GM19328 (cell line): ENCODE measurements at regions not wholly inside any gene's neighbourhood (a gene's known extent, or its start where the extent isn't known, plus 50 kb on each side); places are given as distances from the start of the nearest gene placed in this dataset.
A peak's percentile ranks its signal among the peaks of the same experiment; 100 is the strongest.
"Not testable (repeated sequence)": the region's sequence is repeated elsewhere in the genome, so short reads cannot be mapped to it uniquely, and the experiment has no call there.

ENCODE experiments used
- ATAC-seq: cut with Tn5 transposase; IDR thresholded peaks from one replicate; pipeline ENCODE4 v1.9.1; 2021; ENCODE audit warnings: mild to moderate bottlenecking, moderate library complexity; ENCODE audit not compliant: unreplicated experiment

DNA sequence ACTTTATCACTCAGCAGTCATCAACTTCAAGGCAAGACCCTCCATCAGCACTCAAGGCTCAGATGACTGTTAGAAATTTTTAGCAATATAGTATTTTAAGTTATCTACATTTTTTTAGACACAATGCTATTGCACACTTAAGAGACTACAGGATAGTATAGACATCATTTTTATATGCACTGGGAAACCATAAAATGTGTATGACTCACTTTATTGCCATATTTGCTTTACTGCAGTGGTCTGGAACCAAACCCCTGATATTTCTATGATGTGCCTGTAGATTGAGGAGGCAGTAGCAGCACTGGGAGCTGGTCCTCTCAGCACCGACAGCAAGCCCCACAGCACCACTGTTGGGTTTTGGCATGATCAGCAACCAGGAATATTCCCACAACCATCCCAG is 264.8 kb upstream of the HNRNPA3 start:
- ATAC-seq: no peak

DNA sequence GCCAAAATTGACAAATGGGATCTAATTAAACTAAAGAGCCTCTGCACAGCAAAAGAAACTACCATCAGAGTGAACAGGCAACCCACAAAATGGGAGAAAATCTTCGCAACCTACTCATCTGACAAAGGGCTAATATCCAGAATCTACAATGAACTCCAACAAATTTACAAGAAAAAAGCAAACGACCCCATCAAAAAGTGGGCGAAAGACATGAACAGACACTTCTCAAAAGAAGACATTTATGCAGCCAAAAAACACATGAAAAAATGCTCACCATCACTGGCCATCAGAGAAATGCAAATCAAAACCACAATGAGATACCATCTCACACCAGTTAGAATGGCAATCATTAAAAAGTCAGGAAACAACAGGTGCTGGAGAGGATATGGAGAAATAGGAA is 261.4 kb upstream of the HNRNPA3 start:
- ATAC-seq: not testable (repeated sequence)

DNA sequence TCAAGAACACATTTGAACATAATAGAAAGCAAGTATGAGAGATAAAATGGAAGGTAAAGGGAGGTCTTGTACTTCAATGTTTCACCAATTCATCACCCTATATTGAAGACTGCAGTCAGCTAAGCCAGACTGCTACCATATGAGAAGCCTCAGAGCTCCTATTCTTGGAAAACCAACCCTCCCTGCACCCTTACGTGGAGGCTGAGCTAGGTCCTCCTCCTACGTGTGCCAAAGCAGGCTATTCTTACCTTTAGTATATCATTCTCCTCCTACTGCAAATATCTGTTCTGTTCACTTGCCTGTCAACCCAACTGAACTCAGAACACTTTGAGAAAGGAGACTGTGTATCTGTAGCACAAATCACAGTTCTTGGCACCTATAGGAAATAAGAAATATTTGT is 255.8 kb upstream of the HNRNPA3 start:
- no peak for ATAC-seq

DNA sequence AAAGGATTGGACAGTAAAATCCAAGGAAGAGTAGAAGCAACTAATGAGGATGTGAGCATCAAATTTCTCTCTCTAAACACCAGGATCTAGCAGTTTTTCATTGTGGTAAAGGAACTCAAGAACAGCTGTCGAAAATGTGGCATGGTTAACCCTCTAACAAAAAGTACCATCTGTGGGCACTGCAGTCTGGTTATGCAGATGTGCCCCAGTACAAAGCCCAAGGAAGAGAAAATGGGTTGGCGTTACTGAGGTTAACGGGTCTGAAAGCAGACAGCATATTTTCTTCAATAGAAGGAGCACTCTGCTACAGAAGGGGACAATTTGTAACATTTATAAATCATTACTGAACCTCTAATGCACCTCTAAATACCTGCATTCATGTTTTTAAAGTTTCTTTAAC is 253.0 kb upstream of the HNRNPA3 start:
- ATAC-seq: no peak

DNA sequence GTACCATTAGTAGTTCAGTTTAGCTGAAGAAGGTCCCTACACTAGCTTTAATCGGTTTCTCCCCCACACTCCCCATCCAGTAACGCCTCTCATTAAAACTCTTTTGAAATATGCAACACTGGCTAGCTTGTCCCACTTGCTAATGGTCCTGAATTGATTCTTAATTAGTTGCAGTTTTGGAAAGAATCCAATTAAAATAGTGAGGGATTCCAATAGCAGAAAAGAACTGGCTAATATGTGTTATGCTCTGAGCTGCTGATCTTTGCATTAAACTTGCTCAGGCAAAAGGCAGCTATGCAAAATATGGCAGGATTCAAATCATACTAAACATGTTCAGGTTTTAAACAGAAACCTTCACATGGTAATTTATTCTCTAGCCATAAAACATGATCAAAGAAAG is 252.5 kb upstream of the HNRNPA3 start:
- no peak for ATAC-seq

DNA sequence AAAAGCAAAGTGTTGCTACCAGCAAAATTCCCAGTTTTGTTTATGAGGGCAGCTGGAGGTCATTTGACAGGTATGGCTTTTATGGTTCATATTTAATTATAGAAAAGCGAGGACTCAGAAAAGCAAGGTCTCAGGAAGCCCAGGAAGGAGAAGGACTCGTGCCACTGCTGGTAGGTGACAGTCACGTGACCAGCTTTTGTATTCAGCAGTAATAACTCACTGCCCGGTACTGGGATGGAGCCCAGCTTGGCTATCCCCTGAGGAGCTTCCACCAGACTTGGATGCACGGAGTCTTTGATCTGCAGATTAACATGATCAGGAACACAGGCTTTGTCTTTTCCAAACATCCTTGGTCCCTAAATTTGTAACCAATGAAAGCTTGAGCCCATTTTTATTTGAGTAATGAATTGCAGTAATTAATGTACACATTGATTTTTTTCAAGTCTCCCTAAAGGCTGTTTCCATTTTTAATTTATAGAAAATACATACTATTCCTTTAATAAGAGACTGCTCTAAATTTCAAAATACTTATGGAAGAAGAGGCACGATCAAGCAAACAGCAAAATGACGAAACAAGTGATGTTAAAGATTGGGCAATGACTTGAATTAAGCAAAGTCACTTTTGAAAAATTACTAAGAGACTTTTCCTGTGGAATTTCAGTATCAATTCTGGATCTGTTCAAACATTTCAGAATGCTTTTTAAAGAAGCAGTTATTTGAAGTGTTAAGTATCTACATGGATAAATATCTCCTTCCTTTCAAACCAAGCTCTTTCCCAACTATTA is 251.7 kb upstream of the HNRNPA3 start:
- ATAC-seq: no peak

DNA sequence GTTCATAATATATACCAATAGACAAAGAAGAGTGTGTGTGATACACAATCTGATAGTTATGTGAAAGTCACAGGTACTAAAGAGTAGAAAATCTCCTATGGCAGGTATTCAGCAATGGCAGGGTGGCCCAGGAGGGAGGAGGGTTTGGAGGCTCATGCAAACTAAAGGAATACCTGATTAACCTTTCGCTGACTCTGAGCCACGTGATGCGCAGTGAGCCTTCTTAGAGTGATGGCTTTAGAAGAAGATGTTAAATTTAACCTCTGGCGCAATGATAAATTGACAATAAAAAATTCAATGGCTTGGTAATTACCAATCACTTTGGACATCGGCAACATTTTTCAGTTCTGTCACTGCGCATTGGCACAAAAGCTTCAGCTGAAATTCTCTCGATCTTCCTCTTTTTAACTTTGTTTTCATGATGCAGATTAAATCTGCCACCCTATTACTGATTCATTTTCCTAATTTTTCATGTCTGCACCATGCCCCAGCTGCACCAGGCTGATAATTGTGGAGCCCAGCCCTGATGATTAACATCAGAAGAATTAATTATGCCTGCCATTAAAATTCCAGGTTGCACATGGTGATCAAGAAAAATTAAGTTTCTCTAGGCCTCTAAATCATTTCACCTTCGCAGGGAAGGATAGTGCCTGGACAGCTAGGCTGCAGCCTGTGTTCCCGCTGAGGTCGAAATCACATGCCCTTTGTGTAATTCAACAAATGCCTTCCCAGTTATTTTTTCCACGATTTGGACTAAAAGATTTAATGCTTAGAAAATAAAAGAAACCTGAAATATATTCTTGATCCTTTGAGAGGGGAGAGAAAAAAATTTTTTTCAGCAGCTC is 250.6 kb upstream of the HNRNPA3 start:
- ATAC-seq: no peak

DNA sequence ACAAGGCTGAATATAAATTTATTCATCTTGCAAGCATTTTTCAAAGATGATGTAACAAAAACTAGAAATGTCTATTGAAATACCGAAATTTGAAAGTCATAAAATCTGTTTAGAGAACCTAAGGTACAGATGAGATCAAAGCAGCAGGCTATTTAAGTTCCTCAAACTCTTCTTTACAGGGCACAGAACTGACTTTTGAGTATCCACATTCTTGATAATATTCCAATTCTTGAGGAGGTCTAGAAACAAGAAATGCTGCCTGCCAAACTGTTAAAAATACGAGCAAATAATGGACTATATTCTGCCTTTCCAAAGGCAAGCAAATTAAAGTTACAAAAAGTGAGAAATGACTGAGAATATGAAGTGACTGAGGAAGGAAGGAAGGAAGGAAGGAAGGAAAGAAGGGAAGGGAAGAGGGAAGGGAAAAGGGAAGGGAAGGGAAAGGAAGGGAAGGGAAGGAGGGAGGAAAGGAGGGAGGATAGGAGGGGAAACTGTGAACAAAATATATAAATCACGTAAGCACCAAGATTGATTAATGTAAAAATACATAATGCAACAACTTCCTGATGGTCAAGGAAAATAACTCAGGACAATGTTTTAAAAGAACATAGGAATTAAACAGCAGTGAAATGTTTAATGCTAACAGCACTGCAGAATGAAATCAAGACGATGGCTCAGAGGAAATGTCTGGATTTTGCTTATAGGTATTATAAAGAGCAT is 248.9 kb upstream of the HNRNPA3 start:
- no peak for ATAC-seq

DNA sequence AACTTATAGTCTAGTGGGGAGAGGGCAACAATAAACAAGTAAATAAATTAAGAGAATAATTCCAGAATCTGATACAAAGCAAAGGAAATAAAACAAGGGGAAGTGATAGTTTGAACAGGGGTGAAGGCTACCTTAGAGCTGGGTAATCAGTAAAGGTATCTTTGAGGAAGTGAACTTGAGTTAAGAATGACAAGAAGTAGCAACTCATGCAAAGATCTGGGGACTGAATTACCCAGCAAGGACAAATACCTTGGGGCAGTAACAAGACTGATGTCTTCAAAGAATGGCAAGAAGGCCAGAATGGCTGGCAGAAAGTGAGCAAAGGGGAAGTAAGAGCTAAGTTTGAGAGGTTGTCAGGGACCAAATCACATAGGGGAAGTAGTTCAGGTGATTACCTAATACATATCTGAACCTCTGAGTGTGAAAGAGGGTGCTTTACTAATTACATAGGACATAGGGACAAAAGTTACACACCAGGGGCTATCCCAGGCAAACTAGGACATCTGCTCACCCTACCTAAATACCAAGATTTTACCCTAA is 244.6 kb upstream of the HNRNPA3 start:
- no peak for ATAC-seq

DNA sequence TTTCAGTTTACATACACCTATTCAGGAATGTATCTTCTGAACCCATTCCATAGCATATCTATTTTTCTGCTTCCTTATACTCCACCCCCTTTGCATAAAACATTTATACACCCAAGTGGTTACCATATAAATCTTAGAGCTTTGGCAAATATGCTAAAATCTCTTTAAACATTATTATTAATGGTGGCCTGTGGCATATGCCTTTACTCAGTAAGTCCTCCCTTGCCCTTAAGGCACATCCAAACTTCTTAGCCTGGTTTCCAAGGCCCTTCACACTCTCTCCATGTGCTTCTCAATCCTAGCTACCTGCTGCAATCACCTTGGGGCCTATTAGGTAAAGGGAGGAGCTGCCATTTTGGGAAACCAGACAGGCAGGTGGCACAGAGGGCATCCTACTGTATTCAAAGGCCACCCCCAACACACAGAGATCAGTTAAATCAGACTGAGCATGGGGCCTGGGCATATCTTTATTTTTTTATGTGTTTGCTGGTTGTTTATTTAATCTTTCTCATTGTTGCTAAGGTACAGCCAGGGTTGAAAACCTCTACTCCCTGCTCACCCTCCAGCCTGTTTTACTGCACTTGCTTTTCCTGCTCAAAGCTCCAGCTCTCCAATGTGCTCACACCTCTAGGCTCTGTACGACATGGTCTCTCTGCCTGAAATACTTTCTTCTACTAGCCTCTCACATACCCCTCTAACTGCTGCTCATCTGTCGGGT is 242.8 kb upstream of the HNRNPA3 start:
- no peak for ATAC-seq

DNA sequence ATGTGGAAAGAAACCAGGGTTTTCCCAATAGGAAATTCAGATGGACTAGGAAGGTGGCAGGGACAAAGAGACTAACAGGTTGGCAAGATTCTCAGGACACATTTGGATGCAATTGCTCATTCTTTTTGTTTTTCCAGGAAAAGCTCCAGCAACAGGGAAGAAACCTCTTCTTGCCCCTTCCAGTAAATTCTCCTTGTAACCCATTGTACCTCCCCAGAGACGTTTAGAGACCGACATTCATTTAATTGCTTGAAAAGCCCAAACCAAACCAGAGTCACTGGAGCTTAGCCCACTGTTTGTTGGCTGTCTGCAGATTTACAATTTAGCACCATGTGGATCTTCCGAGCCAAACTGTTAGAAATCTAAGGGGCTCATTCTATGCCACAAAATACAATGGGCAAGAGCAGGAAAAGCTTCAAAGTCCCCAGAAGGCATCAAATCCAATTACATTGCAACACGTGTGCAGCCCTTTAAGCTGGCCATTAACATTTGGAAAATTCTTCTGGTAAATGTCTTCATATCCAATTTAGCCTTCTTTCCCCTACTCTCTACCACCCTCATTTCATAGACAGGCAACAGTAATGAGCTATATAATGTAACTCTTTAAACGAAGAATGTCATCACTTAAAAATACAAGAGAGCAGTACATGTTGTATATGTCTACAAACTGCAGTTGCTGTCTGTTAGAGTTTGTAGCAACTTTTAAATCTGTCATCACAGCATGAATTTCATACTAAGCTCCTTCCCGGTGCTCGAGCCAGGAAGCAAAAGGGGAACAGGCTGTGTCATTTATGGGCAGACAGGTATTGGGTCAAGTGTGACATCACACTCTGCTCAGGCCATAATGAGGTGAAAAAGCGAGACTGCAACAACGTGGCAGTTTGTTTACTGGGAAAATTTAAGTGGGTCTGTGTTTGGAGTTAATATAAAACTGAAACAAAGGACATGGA is 235.6 kb upstream of the HNRNPA3 start:
- ATAC-seq: no peak

DNA sequence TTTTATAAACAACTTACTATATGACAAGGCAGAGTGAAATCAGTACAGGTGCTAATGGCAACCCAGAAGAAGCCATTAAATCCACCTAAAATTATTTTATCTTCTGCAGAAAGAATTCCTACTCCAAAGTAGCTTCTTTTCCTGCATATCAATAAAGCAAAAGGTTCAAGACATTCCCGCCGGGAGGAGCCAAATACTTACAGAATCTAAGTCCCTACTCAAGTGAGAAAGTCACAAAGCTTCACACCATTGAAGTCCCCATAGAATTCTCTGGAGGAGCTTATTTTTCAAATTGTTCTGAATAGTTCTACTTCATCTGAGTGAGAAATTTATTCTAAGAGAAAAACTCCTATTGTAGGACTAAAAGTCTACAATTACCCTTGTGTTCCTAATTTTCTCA is 233.7 kb upstream of the HNRNPA3 start:
- ATAC-seq: no peak

DNA sequence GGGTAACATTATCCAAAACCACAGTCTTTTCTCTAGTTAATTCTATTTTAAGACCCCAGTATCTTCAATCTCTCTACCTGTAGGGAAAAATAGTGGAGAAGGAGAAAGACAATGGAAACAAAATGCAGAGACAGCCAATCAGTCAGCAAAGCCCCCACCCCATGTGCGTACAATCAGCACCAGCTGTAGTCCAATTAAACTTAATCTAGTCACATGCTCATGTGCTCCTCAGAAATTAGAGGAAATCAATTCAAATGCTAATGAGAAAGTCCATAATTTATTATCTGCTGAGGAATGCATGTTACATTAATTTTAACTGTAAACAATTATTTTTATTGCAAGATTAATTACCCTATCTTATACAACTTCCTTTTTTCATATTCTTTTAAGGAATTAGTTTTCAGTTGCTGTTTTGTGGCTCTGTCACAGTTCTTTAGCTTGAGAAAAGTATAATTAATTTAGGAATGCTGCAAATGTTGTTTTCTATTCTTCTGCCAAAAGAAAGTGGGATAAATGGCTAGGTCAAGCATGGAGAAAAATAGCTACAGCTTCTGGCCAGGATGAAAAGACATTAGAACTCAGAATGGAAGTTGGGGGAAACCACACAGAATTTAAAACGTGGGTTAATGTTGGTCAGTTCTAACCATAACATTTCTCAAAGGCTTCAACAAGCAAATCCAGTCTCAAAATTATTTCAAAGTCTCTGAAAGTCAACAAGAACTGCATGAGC is 232.4 kb upstream of the HNRNPA3 start:
- ATAC-seq: no peak

DNA sequence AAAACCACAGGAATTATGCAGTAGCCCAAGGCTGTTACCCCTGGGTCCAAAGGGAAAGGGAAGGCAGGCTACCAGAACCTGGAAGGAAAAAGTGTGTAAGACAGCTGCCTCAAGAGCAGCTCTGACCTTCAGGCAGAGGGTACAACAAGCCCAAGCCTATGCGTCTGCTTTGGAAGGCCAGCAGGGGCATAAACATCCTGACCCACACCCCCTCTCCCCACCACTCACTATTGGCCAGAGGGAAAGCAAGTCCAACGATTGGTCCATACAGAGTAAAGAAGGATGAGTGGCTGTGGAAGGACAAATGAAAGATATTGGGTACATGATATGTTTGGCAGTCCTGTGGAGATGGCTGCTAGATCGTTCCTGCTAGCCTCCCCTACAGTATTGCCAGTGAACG is 227.6 kb upstream of the HNRNPA3 start:
- no peak for ATAC-seq

DNA sequence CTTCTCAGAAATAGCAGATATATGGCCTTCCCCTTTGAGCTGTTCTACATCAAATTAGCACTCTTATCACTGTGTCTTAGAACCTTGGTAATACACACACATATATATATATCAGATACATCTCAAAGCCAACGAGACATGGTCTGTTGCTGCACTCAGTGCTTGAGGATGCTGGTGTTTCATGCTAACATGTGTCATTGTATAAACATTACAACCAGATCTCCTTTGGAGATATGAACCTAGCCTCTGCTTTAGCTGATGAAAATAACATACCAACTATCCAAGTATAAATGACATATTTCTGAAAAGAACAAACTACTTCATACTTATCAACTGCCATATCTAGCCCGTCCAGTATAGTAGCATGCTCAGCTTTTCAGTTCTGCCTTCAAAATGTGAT is 226.7 kb upstream of the HNRNPA3 start:
- no peak for ATAC-seq

DNA sequence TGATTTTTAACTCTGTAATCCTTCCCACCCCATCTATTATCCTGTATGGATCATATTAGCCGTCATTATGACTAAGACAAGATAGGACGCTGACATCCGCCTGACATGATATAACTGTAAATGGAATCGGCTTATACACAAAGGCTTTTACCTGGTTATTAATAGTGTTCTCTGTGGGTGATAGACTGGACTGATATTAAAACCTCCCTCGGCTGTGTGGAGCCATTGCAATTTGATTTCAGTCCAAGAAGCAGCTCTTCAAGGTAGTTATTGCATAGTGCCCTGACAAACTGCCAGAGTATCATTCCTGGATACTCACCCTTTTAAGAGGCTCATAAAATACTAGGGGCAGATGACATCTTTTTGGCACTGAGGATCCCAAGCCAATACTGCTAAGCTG is 226.1 kb upstream of the HNRNPA3 start:
- no peak for ATAC-seq

DNA sequence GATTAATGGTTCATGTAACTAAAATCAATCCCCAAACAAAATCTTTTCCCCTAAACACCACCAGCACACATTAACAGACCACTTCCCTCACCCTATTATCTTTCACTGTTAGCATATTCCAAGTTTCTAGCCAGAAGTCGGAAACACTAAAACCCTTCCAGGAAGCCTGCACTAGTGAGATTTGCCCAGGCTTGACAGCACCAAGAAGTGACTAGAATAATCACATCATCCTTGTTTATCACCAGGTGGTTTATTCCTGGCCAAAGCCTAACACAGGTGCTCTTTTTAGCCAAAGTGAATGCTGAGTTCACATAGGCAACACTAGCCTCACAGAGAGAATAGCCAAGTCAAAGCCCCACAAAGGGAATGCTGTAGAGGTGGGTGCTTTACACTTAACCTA is 221.2 kb upstream of the HNRNPA3 start:
- ATAC-seq: no peak

DNA sequence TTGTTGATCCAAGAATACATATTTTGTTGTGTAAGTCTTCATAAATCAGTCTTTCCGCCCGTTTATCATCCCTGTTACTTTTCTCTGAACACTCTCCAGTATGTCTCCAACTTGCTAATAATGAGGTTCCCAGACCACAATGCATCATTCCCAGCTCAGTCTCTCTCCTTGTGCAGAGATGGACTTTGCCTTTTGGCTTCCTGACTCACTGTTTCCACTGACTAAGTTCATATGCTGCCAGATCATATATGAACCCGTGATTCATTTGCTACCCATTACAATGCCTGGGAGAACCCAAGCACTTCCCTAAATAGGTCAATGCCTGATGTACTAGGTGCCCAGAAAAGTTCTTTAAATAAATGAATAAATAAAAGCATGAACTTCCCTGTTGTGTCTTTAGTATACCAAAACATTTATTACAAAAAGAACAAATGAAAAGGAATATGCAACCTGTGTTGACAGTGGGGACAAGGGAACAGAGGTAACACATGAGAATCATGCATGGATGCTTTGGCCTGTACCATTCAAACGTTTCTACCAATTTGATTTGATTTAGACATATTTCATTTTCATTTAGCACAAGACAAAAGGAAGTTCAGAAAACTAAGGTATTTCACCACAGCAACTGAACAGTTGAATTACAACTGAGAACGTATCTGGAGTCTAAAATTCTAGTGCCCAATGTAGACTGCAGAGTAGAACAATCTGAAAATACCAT is 215.4 kb upstream of the HNRNPA3 start:
- peak; percentile 56 for ATAC-seq
